CD4-positive, alpha-beta T cell treated with Interleukin-21 for 1 hour (primary cell): ENCODE measurements at regions not wholly inside any gene's neighbourhood (a gene's known extent, or its start where the extent isn't known, plus 50 kb on each side); places are given as distances from the start of the nearest gene placed in this dataset.
"Not testable (repeated sequence)": the region's sequence is repeated elsewhere in the genome, so short reads cannot be mapped to it uniquely, and the experiment has no call there.

Experiments
- DNase-seq: peaks from one replicate; pipeline ENCODE4 v3.0.0-alpha.2; 2020

DNA sequence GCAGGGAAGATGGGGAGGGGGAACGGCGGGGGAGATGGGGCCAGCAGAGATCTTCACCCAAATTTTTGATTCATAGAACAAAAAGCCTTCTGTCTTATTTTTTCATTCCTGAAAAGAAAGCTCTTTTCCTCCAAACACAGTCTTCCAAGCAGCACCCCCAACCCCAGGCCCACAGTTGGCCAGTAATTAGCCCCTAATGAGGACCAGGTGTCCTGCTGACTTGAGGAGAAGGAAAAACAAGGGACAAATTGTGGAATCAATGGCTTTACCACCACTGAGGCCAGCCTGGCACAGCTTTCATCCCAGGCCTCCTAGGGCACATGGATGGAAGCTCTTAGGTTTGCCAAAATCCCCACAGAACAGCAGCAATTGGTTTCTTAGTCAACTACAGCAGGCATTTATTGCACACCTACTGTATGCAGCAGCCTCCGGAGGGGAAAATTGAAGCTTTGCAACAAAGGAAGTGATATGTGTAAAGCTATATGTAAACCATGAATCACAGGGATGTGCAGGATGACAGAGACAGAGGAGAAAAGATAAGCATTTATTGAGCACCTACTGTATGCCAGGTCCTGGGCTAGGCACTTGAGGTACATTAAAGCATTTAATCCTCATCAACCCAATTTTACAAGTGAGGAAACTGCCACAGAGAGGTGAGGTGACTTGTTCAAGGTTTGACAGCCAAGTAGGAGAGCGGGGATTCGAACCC lies 199.5 kb downstream of the TBC1D2B start:
- no peak for DNase-seq

DNA sequence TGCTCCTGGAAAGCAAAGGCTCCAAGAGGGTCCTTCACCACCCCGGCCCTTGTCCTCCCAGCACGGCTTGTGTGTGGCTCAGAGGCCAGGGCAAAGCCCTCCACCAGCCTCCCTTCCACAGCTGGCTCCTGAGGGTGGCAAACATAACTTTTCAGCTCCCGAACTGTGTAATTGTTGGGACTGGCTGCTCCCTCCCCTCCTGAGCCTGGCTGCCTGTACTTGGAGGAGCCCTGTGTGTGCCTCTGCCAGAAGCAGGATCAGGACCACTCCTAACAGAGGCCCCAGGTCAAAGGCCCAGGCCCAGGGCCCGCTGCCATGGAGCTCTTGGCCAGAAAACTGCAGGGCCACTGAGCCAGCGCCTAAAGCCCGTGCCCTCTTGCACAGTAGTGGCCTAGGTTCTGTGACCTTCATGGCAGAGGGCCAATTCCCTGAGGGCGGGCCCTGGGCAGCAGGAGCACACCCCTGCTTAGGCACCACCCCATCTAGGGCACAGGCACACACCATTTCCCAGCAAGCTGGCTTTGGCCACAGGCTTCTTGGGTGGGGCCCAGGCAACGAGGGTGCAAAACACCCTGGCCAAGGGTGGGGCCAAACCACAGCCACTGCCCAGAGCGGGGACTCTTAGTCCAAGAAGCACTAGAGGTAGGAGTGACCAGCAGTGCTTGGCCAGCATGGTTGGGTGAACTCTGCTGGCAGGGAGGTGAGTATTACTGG lies 201.2 kb downstream of the TBC1D2B start:
- not testable (repeated sequence) for DNase-seq

DNA sequence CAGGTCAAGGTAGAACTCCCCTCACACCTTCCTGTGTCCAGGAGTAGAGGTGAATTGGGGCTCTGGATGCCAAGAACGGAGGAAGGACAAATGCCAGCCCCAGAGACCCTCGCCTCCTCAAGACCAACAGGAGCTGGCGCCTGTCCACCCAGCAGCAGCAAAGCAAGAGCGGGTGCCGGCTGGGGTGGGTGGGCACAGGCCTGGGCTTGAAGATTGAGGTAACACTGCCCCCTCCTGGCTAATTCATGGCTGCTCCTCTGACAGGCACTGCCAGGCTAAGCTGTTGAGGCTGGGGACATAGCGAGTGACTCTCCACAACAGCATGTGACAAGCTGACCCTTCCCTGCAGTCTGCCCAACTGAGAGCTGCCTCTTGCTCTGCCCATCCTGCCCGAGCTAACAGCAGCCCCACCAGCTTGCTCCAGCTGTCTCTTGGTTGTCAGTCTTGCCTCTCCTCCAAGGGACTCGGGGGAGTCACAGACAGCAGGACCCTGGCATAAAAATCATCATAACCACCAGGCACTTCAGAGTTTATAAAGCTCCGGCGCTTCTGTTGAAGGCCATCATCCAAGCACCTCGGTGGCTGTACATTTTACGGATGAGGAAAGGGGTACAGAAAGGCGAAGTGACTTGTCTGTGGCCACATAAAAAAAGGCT lies 202.3 kb downstream of the TBC1D2B start:
- DNase-seq, result peak; percentile 14

DNA sequence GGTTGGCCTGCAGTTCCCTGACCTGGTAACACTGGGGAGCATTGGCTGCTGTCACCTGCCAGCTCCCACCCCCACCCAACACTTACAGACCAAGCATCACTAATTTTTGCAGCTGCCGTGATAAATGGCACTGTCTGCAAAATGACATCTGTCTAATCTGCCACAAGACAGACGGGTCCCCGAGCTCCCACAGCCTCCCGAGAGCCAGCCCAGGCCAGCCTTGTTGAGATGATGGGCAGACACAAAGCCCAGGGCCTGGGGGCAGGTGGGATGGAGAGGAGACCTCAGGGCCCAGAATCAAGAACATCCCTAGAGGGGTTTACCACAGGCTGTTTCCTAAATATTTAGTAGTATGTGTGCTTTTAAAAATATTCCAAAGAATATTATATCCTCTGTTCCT lies 203.4 kb downstream of the TBC1D2B start:
- DNase-seq, result no peak

DNA sequence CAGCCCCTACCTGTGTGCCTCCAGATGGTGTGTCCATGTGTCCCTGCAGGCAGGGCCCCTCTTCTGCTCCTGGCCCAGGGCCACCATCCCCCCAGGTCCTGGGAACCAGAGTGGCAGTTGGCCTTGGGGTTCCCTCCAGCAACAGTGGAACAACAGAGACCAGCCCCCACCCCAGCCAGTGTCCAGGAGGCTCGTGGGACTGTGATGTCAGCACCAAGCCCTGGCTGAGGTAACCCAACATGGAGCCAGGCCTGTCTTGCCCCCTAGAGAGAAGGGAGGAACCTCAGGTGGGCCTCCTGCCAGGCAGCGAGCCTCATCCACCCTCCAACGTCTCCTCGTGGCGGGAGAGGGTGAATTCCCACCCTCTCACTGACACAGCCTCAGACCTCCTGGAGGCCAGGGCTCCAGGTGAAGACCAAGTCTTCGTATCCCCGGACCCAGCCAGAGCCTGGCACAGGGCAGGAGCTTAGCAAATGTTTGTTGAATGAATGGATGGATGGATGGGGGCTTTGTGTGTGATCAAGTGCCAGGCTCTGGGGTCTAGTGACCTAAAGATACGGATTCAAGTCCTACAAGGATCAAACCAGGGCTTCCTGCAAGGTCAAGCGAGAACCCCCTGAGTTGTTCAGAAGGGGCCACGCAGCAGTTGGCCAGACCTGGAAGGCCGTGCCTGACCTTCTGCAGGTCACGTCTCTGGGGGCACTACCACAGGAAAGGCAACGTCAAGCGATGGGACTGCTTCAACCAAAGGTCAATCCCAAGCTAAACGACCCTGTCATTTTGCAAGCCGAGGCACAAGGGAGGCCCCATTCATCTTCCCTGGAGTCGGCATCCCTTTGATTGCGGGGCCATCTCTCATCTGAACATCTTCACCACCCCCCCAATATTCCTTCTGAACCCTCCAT lies 204.7 kb downstream of the TBC1D2B start:
- DNase-seq, result not testable (repeated sequence)

DNA sequence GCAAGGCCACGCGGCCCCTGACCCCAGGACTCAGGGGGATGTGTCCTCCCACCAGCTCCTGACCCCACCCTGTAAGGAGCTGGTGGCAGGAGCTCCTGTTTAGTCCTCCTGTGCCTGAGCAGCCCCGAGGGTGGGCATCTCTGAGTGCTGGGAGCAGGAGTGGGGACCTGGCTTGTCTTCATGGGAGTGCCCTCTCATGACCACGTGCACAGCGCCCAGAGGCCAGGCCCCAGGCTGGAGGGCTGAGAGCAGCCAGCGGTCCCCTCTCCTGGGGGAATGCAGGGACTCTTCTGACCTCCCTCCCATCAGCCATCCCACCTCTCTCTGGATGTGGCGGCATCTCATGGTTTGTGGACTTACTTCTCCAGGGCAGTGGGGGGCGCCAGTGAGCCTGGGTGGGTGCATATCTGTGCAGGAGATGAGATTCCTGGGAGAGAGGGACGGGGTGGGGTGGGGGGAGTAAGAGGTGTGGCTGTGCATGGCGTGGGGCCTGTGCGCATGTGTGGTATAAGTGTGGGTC lies 205.6 kb downstream of the TBC1D2B start:
- DNase-seq, result no peak

DNA sequence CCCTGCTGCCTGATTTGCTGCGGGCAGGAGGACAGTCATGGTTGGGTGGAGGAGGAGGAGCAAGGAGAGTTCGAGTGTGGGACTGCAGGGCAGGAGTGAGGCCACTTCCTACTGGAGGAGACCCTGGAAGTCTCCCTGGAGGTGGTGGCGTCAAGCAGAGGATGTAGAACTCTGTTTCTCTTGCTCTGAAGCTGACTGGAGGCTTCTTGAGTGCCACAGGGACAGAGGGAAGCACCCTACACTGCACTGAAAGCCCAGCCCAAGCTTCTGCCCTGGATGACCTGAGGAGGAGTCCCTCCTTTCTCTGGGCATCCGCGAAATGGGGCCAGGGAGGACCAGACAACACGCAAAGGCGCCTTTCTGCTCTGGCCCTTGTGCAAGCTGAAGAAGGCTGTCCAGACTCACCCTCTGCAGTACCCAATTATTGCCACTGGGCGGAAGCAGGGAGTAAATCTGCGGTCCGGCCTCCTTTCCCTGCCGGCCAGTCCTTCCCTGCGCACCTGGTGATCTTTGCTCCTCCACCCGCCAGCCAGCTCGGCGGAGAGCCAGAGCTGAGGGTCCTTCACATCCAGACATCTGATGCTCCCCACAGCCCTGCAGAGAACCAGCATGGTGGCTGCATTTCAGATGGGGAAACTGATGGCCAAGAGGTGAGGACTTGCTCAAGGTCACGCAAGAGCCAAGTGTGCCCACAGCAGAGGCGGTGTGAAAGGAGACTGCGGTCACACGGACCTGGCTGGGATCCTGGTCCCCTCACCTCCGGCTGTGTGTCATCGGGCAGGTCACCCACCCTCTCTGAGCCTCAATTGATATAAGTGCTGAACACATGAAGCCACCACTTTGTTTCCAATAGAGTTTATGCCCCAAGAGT lies 207.1 kb downstream of the TBC1D2B start:
- DNase-seq, result peak; percentile 14

DNA sequence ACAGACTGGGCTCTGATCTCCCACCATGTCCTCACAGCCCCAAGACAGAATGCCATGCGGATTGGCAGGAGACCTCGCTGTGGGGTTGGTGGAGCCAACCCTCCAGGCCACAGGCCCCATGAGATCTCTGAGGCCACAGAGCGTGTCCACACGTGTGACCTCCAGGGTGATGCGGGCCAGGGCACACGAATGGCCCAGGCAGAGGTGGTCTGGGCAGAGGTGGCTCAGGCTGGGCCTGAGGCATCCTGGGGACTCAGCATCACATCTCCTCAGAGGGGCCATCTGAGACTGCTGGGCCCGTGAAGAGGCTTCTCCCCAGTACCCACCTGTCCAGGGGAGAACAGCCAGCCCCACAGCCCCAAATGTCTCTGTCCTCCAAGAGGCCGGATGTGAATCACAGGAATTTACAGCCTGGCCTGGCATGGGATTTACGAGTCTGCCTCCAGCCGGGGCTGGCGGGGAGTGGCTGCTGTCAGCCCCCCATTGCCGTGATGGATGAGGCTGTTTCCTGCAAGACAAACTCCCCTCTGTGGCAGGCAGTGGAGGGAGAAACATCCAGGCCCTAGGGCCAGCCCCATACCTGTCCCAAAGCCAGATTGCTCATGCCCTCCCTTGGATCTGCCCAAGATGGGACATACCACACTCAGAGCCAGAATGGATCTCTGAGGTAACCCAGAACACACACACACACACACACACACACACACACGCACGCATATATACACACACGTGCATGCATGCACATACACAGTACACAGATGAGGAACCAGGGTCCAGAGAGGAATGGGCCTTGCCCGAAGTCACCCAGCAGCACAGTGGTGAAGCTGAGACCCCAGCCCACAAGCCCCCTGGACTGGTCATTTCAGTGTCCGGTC lies 208.3 kb downstream of the TBC1D2B start:
- no peak for DNase-seq

DNA sequence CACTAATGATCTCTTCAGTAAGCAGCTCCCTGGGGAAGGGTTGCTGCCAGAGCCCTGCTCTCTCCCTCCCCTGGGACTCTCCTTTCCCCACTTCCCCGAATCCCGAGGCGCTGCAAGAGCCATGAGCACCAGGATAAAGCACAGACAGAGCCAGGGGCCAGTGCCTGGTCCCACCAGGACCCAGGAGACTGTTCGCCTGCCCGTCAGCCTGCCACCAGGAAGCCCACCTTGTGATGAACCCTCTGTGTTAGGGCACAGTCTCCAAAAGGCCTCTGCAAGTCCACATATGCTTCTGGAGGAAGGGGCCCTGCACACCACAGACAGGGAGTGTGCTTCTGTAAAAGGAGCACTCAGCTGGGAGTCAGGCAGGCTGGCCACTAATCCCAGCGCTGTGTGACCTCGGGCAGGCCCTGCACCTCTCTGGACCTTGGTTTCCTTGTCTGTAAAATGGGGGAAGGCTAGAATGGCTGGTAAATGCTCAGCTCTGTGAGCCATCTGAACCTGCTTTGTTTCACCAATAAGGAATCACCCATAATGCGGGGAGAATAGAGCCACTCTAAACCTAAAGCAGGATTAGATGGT lies 209.4 kb downstream of the TBC1D2B start:
- not testable (repeated sequence) for DNase-seq

DNA sequence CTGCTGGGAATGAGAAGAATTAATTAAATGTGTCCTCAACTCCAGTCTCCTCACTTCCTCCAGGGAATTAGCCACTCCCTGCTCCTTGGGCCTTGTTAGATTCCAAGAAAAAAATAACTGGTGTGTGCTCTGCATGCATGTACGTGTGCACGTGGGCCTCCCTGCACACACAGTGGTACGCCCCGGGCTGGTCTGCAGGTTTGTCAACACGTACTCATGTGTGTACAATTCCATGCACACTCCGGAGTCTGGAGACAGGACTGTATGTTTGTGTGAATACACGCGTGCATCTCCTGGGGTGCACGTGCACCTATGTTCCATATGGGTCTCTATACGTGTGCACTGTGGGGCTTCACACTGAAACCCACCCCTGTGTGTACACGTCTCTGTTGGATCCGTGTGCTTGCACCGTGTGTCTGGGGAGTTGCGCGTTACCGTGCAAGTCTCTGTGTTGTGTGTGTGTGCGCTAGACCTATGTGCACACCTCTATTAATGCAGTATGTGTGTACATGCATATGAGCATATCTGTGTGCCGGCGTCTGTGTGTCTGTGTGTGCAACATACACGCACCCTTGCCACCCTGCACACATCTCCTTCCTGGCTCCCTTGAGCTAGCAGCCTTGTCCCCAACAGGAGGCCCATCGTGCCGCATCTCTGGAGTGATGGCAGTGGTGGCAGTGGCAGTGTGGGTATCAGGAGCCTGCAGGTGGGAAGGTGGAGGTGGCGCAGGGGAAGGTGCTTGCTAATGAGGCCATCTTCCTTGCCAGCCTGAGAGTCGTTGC lies 210.1 kb downstream of the TBC1D2B start:
- no peak for DNase-seq

DNA sequence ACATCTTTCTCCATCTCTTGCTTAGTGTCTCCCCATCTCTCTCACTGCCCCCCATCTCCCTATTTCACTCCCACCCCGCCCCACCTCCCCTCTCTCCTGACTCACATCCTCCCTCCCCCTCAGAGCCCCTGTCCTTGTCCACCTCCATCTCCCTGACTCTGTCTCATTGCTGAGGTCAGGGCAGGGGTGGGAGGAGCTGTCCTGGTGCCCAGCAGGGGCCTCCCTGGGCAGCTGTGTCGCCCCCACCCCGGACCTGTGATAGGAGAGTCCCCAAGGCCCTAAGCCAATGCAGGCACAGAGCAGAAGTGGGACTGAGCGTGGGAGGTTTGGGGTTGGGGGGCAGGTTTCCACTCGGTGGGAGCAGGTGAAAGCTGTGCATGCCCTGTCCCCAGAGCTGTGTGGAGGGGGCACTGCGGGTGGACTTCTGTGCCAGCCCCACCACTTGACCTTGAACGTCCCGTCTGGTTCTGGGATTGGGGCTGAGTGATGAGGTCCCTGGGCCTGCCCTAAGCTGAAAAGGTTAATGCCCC lies 210.8 kb downstream of the TBC1D2B start:
- DNase-seq, result no peak

DNA sequence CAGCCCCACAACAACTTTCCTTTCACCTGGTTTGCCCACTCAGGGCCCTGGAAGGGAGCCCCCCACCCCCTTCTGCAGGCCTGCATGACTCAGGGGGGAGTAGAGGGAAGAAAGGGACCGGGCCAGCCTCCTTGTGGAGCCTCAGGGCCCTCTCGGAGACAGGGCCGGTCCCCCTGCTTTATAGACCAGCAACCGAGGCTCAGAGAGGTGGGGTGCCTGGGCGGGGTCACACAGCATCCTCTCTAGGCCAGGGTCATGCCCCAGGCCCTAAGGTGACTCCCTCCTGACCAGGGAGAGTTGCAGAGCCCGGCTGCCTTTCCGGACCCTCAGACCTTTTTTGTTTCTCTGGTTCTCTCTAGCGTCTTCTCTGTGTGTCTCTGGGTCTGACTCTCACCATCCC lies 211.3 kb downstream of the TBC1D2B start:
- no peak for DNase-seq

DNA sequence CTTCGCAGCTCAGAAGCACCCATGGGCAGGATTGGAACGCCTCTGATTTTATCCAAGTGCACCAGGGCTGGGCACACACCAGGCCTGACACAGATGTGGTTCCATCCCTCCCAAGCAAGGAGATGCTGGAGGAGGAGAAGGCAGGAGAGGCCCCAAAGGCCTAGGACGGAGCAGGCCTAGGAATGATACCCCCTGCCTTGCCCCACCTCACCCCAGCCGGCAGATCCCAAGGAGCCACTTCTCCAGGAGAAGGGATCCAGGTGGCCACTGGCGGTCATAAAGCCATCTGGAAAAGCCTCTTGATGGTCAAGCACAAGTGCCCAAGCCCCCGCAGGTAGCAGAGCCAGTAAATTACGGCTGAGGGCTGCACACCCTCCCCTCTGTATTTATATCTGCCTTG lies 211.8 kb downstream of the TBC1D2B start:
- DNase-seq, result no peak

DNA sequence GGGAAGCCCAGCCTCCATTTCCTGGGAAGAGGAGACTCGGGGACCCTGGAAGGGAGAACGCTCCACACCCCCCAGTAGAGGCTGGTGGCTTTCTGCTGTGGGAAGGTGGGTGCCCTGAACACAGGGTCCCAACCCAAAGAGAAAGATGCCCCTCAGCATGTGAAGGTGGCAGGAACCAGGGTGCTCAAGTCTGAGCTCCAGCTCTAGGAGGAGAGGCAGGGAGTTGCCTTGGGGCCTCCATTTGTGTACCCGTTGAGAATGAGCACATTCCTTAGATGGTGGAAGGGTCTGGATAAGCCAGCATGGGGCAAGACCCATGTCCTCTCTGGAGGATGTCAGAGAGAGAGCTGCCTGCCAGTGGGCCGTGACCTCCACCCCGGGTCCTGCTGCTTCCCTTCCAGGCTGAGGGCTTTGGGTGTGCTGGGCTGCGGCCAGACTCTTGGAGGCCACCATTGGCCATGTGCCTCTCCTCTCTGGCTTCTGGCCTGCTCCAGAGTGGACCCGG lies 212.4 kb downstream of the TBC1D2B start:
- DNase-seq, result no peak

DNA sequence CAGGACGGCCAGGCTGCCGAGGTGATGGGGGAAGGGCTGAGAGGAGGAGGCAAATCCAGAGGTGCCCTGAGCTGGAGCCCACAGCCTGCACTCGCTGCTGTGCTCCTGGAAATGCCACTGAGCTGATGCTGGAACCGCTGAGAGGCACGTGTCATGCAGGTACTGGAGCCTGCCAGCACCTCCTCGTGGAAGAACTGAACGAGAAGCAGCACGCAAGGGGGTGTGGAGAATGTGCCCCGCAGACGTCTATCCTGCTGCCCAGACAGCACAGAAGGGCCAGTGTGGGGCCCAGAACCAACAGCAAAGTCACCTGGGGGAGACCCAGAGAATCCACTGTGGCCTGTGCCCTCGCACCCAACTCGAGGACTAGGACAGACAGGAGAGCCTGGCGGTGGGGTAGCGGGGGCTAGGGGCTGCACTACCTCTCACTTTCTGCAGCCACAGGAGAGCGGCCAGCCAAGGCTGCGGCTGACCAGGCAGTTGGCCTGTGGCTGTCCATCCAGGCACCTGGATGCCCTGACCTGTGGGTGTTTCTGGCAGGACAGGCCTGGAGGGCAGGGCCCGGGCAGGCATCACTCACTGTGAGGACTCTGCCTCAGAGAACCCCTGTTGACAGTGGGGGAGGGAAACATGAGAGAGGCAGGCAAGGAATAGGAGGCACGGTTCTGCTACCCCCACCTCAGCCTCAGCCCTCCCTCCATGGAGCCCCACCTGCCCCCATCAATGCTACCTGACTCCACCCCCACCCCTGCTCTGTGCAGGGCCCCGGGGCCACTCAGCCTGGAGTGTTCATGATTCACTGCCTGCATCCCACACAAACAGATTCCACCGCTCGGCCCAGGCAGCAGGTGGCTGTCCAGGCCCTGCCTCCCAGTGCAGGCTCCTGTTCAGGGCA lies 213.1 kb downstream of the TBC1D2B start:
- no peak for DNase-seq

DNA sequence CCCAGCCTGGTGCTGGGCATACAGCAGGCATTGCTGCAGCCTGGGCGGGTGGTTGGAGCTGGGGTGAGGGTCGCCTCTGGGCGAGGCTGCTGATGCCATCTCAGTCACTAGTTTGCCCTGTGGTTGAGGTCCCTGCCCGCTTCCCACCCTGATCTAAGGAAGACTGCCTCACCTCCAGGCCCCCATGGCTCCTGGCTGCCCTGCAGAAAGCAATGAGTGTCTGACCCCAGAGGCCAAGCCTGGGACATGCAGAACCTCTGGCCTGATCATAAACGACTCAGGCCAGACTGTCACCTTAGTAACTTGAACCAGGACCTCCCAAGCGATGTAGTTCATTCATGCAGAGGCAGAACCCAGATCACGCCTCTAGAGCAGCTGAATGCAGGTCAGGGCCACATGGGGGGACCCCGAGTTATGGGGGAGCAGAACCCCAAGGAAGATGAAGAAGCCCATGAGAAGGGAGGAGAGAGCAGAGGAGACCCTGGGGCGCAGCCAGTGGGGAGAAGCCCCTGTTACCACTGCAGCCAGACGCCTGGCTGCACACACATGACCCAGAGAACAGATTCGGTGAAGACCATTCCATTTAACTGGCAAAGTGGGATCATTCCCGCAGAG lies 213.9 kb downstream of the TBC1D2B start:
- DNase-seq, result no peak

DNA sequence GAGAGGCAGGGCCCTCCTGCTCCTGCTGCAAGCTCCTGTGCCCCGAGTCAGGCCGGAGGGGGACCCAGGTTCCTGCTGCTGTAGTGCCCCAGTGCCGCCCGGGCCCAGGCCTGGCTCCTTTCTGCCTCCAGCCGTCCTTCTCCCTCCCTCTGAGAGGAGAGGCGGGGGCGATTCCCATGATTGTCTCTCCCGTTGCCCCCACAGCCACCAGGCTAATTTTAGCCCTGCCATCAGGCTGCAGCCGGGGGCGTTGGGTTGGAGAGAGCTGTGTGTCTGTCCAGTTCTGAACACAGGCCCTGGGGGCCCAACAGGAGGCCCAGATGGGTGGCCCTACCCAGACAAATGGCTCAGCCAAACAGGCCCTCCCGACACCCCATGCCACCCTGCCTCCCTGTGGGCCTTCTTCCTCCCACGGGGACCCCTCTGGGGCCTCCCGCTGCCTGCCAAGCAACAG lies 214.8 kb downstream of the TBC1D2B start:
- no peak for DNase-seq
